Smooth muscle cell (in vitro differentiated cells): ENCODE measurements at regions not wholly inside any gene's neighbourhood (a gene's known extent, or its start where the extent isn't known, plus 50 kb on each side); places are given as distances from the start of the nearest gene placed in this dataset.

Experiments used
- DNase-seq: peaks from one replicate; lab custom pipeline; 2025; ENCODE audit not compliant: unreplicated experiment; lab: John Stamatoyannopoulos, UW
- H2AFZ ChIP-seq: fragments of 200-600 bp; sonication (generic); 2 replicates; pipeline ENCODE4 v1.6.0; 2016; ENCODE audit warnings: antibody characterized with exemption, low read depth, mild to moderate bottlenecking
- H3F3A ChIP-seq: fragments of 200-600 bp; sonication (generic); 2 replicates; pipeline ENCODE4 v1.6.0; 2017; ENCODE audit warnings: antibody characterized with exemption, low read depth
- H3K27ac ChIP-seq: fragments of 200-600 bp; sonication (generic); 2 replicates; pipeline ENCODE4 v1.5.1; 2016; ENCODE audit warnings: low read depth, mild to moderate bottlenecking
- H3K27me3 ChIP-seq: fragments of 200-600 bp; sonication (generic); 2 replicates; pipeline ENCODE4 v1.6.1; 2016; ENCODE audit warnings: low read depth, mild to moderate bottlenecking
- H3K36me3 ChIP-seq: fragments of 200-600 bp; sonication (generic); 2 replicates; pipeline ENCODE4 v1.5.1; 2016; ENCODE audit warnings: low read depth
- H3K4me1 ChIP-seq: fragments of 200-600 bp; sonication (generic); 2 replicates; pipeline ENCODE4 v1.5.1; 2016; ENCODE audit warnings: low read depth
- H3K4me2 ChIP-seq: fragments of 200-600 bp; sonication (generic); 2 replicates; pipeline ENCODE4 v1.6.0; 2016; ENCODE audit warnings: mild to moderate bottlenecking
- H3K4me3 ChIP-seq: fragments of 200-600 bp; sonication (generic); 2 replicates; pipeline ENCODE4 v1.5.1; 2016; ENCODE audit warnings: mild to moderate bottlenecking
- H3K79me2 ChIP-seq: fragments of 200-600 bp; sonication (generic); 2 replicates; pipeline ENCODE4 v1.6.0; 2016; ENCODE audit warnings: low read depth, mild to moderate bottlenecking
- H3K9ac ChIP-seq: fragments of 200-600 bp; sonication (generic); 2 replicates; pipeline ENCODE4 v1.6.0; 2016; ENCODE audit warnings: low read depth
- H3K9me3 ChIP-seq: fragments of 200-600 bp; sonication (generic); replicated peaks from 2 replicates; pipeline ENCODE4 v1.5.1; 2016; ENCODE audit warnings: low read depth
- H4K20me1 ChIP-seq: fragments of 200-600 bp; sonication (generic); 2 replicates; pipeline ENCODE4 v1.6.0; 2016; ENCODE audit warnings: low read depth
- CTCF ChIP-seq: fragments of 200-600 bp; sonication (generic); IDR thresholded peaks from 2 replicates; pipeline ENCODE4 v1.5.1; 2017; ENCODE audit warnings: borderline replicate concordance, mild to moderate bottlenecking, antibody characterized with exemption; ENCODE audit not compliant: insufficient read depth, poor library complexity, severe bottlenecking
- WGBS: methylation state at CpG from one replicate; pipeline ENCODE4 v1.1.7; 2016; ENCODE audit warnings: low lambda C conversion rate; 5-methylcytosine and 5-hydroxymethylcytosine counted together

GRCh38 chr20:39399463-39399862 is 437.3 kb downstream of the DHX35 start:
- no peak for DNase-seq
- no peak overlapping the region for H3K9ac ChIP-seq
- H3K36me3 ChIP-seq: no peaks in the 10 kb centered on the region
- no peaks in the 10 kb centered on the region for H4K20me1 ChIP-seq
- no peaks in the 10 kb centered on the region for H3K79me2 ChIP-seq
- no peak overlapping the region for H3K4me2 ChIP-seq
- H3K27ac ChIP-seq: no peak overlapping the region
- TF ChIP-seq CTCF: no peak
- no peak overlapping the region for H3K4me3 ChIP-seq
- H3K27me3 ChIP-seq: no peaks in the 10 kb centered on the region
- no peaks in the 10 kb centered on the region for H3K9me3 ChIP-seq
- H2AFZ ChIP-seq: no peak overlapping the region
- H3F3A ChIP-seq: no peaks in the 10 kb centered on the region
- H3K4me1 ChIP-seq: no peaks in the 10 kb centered on the region

GRCh38 chr20:39398656-39399055 is 436.5 kb downstream of the DHX35 start:
- no peak for TF ChIP-seq CTCF
- Histone ChIP-seq H3F3A (no peaks in the 10 kb centered on the region), H2AFZ (no peak overlapping the region), H3K27ac (no peak overlapping the region), H3K9me3 (no peaks in the 10 kb centered on the region), H3K9ac (no peak overlapping the region), H3K27me3 (no peaks in the 10 kb centered on the region), H3K79me2 (no peaks in the 10 kb centered on the region), H3K4me2 (no peak overlapping the region), H3K36me3 (no peaks in the 10 kb centered on the region), H3K4me1 (no peaks in the 10 kb centered on the region), H3K4me3 (no peak overlapping the region), H4K20me1 (no peaks in the 10 kb centered on the region)
- 69% methylated on average over 2 of the region's 2 CpGs for WGBS
- no peak for DNase-seq

- H3K9me3 ChIP-seq: no peaks in the 10 kb centered on the region
- no peak overlapping the region for H3K4me3 ChIP-seq
- TF ChIP-seq CTCF: no peak
- no peak overlapping the region for H3K27ac ChIP-seq
- H3K9ac ChIP-seq: no peak overlapping the region
- no peak for DNase-seq
- no peaks in the 10 kb centered on the region for H3K4me1 ChIP-seq
- no peaks in the 10 kb centered on the region for H3K36me3 ChIP-seq
- no peaks in the 10 kb centered on the region for H3K79me2 ChIP-seq
- H4K20me1 ChIP-seq: no peaks in the 10 kb centered on the region
- no peak overlapping the region for H3K4me2 ChIP-seq
- WGBS: 98% methylated on average over 2 of the region's 2 CpGs
- H2AFZ ChIP-seq: no peak overlapping the region
- no peaks in the 10 kb centered on the region for H3F3A ChIP-seq
- H3K27me3 ChIP-seq: no peaks in the 10 kb centered on the region
Observed at GRCh38 chr20:39397646-39398045, 435.5 kb downstream of the DHX35 start.

- Histone ChIP-seq H3K27me3 (no peaks in the 10 kb centered on the region), H4K20me1 (no peaks in the 10 kb centered on the region), H3K79me2 (no peaks in the 10 kb centered on the region), H3K4me2 (no peak overlapping the region), H3K9me3 (no peaks in the 10 kb centered on the region), H3K9ac (no peak overlapping the region), H3K4me3 (no peak overlapping the region), H2AFZ (no peak overlapping the region), H3K27ac (no peak overlapping the region), H3K36me3 (no peaks in the 10 kb centered on the region), H3K4me1 (no peaks in the 10 kb centered on the region), H3F3A (no peaks in the 10 kb centered on the region)
- no peak for TF ChIP-seq CTCF
- DNase-seq: no peak
- 89% methylated on average over 9 of the region's 9 CpGs for WGBS
Observed at GRCh38 chr20:39395478-39396291, 433.5 kb downstream of the DHX35 start.
